ENCODE measurements at regions not wholly inside any gene's neighbourhood (a gene's known extent, or its start where the extent isn't known, plus 50 kb on each side); places are given as distances from the start of the nearest gene placed in this dataset.
"Not testable (repeated sequence)": the region's sequence is repeated elsewhere in the genome, so short reads cannot be mapped to it uniquely, and the experiment has no call there.

DNA sequence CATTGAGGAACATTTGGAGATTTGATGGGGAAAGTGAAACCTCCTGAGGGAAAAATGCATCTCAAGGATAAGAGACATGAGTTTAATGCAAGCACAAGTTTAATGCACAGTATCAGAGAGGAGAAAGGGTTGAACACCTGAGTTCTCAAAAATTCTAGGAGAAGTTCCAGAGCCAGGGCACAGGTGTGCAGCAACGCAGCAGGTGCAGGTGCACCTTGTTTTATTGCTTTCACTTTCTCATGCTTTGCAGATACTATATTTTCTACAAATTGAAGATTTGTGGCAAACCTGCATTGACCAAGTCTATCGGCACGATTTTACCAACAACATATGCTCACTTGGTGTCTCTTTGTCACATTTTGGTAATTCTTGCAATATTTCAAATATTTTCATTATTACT lies 267.6 kb upstream of the HNRNPA3 start:
- Mint-ChIP-seq H3K36me3 (ENCODE audit: low read depth) (no peaks in the 10 kb centered on the region), H3K9me3 (no peaks in the 10 kb centered on the region), H3K27me3 (peaks cover 12% of the 10 kb centered on the region), H3K4me1 (peaks cover 3% of the 10 kb centered on the region), H3K27ac (no peak overlapping the region), H3K4me3 (no peak overlapping the region)
- DNase-seq = no peak
- intact Hi-C loops (cut with micrococcal nuclease) = no loop called here

DNA sequence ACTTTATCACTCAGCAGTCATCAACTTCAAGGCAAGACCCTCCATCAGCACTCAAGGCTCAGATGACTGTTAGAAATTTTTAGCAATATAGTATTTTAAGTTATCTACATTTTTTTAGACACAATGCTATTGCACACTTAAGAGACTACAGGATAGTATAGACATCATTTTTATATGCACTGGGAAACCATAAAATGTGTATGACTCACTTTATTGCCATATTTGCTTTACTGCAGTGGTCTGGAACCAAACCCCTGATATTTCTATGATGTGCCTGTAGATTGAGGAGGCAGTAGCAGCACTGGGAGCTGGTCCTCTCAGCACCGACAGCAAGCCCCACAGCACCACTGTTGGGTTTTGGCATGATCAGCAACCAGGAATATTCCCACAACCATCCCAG lies 264.8 kb upstream of the HNRNPA3 start:
- intact Hi-C loops (cut with micrococcal nuclease) = no loop called here
- Mint-ChIP-seq H3K27me3 (peaks cover 7% of the 10 kb centered on the region), H3K36me3 (ENCODE audit: low read depth) (no peaks in the 10 kb centered on the region), H3K27ac (no peak overlapping the region), H3K4me1 (no peaks in the 10 kb centered on the region), H3K4me3 (no peak overlapping the region), H3K9me3 (peaks cover 5% of the 10 kb centered on the region)
- no peak for DNase-seq

DNA sequence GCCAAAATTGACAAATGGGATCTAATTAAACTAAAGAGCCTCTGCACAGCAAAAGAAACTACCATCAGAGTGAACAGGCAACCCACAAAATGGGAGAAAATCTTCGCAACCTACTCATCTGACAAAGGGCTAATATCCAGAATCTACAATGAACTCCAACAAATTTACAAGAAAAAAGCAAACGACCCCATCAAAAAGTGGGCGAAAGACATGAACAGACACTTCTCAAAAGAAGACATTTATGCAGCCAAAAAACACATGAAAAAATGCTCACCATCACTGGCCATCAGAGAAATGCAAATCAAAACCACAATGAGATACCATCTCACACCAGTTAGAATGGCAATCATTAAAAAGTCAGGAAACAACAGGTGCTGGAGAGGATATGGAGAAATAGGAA lies 261.4 kb upstream of the HNRNPA3 start:
- H3K36me3 Mint-ChIP-seq (ENCODE audit: low read depth); intact Hi-C loops (cut with micrococcal nuclease): not testable (repeated sequence)

DNA sequence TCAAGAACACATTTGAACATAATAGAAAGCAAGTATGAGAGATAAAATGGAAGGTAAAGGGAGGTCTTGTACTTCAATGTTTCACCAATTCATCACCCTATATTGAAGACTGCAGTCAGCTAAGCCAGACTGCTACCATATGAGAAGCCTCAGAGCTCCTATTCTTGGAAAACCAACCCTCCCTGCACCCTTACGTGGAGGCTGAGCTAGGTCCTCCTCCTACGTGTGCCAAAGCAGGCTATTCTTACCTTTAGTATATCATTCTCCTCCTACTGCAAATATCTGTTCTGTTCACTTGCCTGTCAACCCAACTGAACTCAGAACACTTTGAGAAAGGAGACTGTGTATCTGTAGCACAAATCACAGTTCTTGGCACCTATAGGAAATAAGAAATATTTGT lies 255.8 kb upstream of the HNRNPA3 start:
- H3K27ac Mint-ChIP-seq = no peak overlapping the region
- no peak for DNase-seq
- H3K27me3 Mint-ChIP-seq = peaks cover 39% of the 10 kb centered on the region
- no peaks in the 10 kb centered on the region for H3K4me1 Mint-ChIP-seq
- no peak overlapping the region for H3K4me3 Mint-ChIP-seq
- H3K9me3 Mint-ChIP-seq = no peaks in the 10 kb centered on the region
- H3K36me3 Mint-ChIP-seq (ENCODE audit: low read depth) = no peaks in the 10 kb centered on the region
- intact Hi-C loops (cut with micrococcal nuclease) = no loop called here

More for the DNA sequence above, 261.4 kb upstream of the HNRNPA3 start:
- H3K4me1 Mint-ChIP-seq, DNase-seq, H3K4me3 Mint-ChIP-seq, H3K9me3 Mint-ChIP-seq, H3K27ac Mint-ChIP-seq: not testable (repeated sequence)
- H3K27me3 Mint-ChIP-seq = peaks cover 20% of the 10 kb centered on the region

DNA sequence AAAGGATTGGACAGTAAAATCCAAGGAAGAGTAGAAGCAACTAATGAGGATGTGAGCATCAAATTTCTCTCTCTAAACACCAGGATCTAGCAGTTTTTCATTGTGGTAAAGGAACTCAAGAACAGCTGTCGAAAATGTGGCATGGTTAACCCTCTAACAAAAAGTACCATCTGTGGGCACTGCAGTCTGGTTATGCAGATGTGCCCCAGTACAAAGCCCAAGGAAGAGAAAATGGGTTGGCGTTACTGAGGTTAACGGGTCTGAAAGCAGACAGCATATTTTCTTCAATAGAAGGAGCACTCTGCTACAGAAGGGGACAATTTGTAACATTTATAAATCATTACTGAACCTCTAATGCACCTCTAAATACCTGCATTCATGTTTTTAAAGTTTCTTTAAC lies 253.0 kb upstream of the HNRNPA3 start:
- DNase-seq = no peak
- no peak overlapping the region for H3K4me3 Mint-ChIP-seq
- no peaks in the 10 kb centered on the region for H3K9me3 Mint-ChIP-seq
- H3K27me3 Mint-ChIP-seq = peaks cover 49% of the 10 kb centered on the region
- intact Hi-C loops (cut with micrococcal nuclease) = no loop called here
- no peaks in the 10 kb centered on the region for H3K36me3 Mint-ChIP-seq (ENCODE audit: low read depth)
- H3K27ac Mint-ChIP-seq = no peak overlapping the region
- no peaks in the 10 kb centered on the region for H3K4me1 Mint-ChIP-seq

DNA sequence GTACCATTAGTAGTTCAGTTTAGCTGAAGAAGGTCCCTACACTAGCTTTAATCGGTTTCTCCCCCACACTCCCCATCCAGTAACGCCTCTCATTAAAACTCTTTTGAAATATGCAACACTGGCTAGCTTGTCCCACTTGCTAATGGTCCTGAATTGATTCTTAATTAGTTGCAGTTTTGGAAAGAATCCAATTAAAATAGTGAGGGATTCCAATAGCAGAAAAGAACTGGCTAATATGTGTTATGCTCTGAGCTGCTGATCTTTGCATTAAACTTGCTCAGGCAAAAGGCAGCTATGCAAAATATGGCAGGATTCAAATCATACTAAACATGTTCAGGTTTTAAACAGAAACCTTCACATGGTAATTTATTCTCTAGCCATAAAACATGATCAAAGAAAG lies 252.5 kb upstream of the HNRNPA3 start:
- intact Hi-C loops (cut with micrococcal nuclease) = no loop called here
- Mint-ChIP-seq H3K9me3 (no peaks in the 10 kb centered on the region), H3K4me1 (no peaks in the 10 kb centered on the region), H3K27ac (no peak overlapping the region), H3K36me3 (ENCODE audit: low read depth) (no peaks in the 10 kb centered on the region), H3K4me3 (no peak overlapping the region), H3K27me3 (peaks cover 50% of the 10 kb centered on the region)
- DNase-seq = no peak

DNA sequence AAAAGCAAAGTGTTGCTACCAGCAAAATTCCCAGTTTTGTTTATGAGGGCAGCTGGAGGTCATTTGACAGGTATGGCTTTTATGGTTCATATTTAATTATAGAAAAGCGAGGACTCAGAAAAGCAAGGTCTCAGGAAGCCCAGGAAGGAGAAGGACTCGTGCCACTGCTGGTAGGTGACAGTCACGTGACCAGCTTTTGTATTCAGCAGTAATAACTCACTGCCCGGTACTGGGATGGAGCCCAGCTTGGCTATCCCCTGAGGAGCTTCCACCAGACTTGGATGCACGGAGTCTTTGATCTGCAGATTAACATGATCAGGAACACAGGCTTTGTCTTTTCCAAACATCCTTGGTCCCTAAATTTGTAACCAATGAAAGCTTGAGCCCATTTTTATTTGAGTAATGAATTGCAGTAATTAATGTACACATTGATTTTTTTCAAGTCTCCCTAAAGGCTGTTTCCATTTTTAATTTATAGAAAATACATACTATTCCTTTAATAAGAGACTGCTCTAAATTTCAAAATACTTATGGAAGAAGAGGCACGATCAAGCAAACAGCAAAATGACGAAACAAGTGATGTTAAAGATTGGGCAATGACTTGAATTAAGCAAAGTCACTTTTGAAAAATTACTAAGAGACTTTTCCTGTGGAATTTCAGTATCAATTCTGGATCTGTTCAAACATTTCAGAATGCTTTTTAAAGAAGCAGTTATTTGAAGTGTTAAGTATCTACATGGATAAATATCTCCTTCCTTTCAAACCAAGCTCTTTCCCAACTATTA lies 251.7 kb upstream of the HNRNPA3 start:
- no peak for DNase-seq
- Mint-ChIP-seq H3K27ac (no peak overlapping the region), H3K4me1 (no peaks in the 10 kb centered on the region), H3K27me3 (peaks cover 50% of the 10 kb centered on the region), H3K36me3 (ENCODE audit: low read depth) (no peaks in the 10 kb centered on the region), H3K9me3 (no peaks in the 10 kb centered on the region), H3K4me3 (no peak overlapping the region)
- intact Hi-C loops (cut with micrococcal nuclease) = no loop called here

DNA sequence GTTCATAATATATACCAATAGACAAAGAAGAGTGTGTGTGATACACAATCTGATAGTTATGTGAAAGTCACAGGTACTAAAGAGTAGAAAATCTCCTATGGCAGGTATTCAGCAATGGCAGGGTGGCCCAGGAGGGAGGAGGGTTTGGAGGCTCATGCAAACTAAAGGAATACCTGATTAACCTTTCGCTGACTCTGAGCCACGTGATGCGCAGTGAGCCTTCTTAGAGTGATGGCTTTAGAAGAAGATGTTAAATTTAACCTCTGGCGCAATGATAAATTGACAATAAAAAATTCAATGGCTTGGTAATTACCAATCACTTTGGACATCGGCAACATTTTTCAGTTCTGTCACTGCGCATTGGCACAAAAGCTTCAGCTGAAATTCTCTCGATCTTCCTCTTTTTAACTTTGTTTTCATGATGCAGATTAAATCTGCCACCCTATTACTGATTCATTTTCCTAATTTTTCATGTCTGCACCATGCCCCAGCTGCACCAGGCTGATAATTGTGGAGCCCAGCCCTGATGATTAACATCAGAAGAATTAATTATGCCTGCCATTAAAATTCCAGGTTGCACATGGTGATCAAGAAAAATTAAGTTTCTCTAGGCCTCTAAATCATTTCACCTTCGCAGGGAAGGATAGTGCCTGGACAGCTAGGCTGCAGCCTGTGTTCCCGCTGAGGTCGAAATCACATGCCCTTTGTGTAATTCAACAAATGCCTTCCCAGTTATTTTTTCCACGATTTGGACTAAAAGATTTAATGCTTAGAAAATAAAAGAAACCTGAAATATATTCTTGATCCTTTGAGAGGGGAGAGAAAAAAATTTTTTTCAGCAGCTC lies 250.6 kb upstream of the HNRNPA3 start:
- intact Hi-C loops (cut with micrococcal nuclease) = no loop called here
- H3K27ac Mint-ChIP-seq = no peak overlapping the region
- no peaks in the 10 kb centered on the region for H3K4me1 Mint-ChIP-seq
- no peak overlapping the region for H3K4me3 Mint-ChIP-seq
- H3K9me3 Mint-ChIP-seq = no peaks in the 10 kb centered on the region
- no peaks in the 10 kb centered on the region for H3K36me3 Mint-ChIP-seq (ENCODE audit: low read depth)
- no peak for DNase-seq
- peaks cover 52% of the 10 kb centered on the region for H3K27me3 Mint-ChIP-seq

DNA sequence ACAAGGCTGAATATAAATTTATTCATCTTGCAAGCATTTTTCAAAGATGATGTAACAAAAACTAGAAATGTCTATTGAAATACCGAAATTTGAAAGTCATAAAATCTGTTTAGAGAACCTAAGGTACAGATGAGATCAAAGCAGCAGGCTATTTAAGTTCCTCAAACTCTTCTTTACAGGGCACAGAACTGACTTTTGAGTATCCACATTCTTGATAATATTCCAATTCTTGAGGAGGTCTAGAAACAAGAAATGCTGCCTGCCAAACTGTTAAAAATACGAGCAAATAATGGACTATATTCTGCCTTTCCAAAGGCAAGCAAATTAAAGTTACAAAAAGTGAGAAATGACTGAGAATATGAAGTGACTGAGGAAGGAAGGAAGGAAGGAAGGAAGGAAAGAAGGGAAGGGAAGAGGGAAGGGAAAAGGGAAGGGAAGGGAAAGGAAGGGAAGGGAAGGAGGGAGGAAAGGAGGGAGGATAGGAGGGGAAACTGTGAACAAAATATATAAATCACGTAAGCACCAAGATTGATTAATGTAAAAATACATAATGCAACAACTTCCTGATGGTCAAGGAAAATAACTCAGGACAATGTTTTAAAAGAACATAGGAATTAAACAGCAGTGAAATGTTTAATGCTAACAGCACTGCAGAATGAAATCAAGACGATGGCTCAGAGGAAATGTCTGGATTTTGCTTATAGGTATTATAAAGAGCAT lies 248.9 kb upstream of the HNRNPA3 start:
- H3K27me3 Mint-ChIP-seq = peaks cover 52% of the 10 kb centered on the region
- H3K27ac Mint-ChIP-seq = no peak overlapping the region
- H3K9me3 Mint-ChIP-seq = no peaks in the 10 kb centered on the region
- intact Hi-C loops (cut with micrococcal nuclease) = no loop called here
- H3K4me3 Mint-ChIP-seq = no peak overlapping the region
- H3K4me1 Mint-ChIP-seq = no peaks in the 10 kb centered on the region
- no peak for DNase-seq
- H3K36me3 Mint-ChIP-seq (ENCODE audit: low read depth) = no peaks in the 10 kb centered on the region

DNA sequence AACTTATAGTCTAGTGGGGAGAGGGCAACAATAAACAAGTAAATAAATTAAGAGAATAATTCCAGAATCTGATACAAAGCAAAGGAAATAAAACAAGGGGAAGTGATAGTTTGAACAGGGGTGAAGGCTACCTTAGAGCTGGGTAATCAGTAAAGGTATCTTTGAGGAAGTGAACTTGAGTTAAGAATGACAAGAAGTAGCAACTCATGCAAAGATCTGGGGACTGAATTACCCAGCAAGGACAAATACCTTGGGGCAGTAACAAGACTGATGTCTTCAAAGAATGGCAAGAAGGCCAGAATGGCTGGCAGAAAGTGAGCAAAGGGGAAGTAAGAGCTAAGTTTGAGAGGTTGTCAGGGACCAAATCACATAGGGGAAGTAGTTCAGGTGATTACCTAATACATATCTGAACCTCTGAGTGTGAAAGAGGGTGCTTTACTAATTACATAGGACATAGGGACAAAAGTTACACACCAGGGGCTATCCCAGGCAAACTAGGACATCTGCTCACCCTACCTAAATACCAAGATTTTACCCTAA lies 244.6 kb upstream of the HNRNPA3 start:
- H3K36me3 Mint-ChIP-seq (ENCODE audit: low read depth) = no peaks in the 10 kb centered on the region
- no peak for DNase-seq
- H3K27ac Mint-ChIP-seq = no peak overlapping the region
- intact Hi-C loops (cut with micrococcal nuclease) = no loop called here
- H3K4me3 Mint-ChIP-seq = no peak overlapping the region
- H3K4me1 Mint-ChIP-seq = no peaks in the 10 kb centered on the region
- H3K9me3 Mint-ChIP-seq = no peaks in the 10 kb centered on the region
- peaks cover 46% of the 10 kb centered on the region for H3K27me3 Mint-ChIP-seq

DNA sequence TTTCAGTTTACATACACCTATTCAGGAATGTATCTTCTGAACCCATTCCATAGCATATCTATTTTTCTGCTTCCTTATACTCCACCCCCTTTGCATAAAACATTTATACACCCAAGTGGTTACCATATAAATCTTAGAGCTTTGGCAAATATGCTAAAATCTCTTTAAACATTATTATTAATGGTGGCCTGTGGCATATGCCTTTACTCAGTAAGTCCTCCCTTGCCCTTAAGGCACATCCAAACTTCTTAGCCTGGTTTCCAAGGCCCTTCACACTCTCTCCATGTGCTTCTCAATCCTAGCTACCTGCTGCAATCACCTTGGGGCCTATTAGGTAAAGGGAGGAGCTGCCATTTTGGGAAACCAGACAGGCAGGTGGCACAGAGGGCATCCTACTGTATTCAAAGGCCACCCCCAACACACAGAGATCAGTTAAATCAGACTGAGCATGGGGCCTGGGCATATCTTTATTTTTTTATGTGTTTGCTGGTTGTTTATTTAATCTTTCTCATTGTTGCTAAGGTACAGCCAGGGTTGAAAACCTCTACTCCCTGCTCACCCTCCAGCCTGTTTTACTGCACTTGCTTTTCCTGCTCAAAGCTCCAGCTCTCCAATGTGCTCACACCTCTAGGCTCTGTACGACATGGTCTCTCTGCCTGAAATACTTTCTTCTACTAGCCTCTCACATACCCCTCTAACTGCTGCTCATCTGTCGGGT lies 242.8 kb upstream of the HNRNPA3 start:
- Mint-ChIP-seq H3K4me3 (no peak overlapping the region), H3K4me1 (no peaks in the 10 kb centered on the region), H3K9me3 (no peaks in the 10 kb centered on the region), H3K36me3 (ENCODE audit: low read depth) (no peaks in the 10 kb centered on the region), H3K27ac (no peak overlapping the region), H3K27me3 (peaks cover 47% of the 10 kb centered on the region)
- intact Hi-C loops (cut with micrococcal nuclease) = no loop called here
- DNase-seq = no peak

DNA sequence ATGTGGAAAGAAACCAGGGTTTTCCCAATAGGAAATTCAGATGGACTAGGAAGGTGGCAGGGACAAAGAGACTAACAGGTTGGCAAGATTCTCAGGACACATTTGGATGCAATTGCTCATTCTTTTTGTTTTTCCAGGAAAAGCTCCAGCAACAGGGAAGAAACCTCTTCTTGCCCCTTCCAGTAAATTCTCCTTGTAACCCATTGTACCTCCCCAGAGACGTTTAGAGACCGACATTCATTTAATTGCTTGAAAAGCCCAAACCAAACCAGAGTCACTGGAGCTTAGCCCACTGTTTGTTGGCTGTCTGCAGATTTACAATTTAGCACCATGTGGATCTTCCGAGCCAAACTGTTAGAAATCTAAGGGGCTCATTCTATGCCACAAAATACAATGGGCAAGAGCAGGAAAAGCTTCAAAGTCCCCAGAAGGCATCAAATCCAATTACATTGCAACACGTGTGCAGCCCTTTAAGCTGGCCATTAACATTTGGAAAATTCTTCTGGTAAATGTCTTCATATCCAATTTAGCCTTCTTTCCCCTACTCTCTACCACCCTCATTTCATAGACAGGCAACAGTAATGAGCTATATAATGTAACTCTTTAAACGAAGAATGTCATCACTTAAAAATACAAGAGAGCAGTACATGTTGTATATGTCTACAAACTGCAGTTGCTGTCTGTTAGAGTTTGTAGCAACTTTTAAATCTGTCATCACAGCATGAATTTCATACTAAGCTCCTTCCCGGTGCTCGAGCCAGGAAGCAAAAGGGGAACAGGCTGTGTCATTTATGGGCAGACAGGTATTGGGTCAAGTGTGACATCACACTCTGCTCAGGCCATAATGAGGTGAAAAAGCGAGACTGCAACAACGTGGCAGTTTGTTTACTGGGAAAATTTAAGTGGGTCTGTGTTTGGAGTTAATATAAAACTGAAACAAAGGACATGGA lies 235.6 kb upstream of the HNRNPA3 start:
- H3K36me3 Mint-ChIP-seq (ENCODE audit: low read depth) = no peaks in the 10 kb centered on the region

More for the DNA sequence above, 235.6 kb upstream of the HNRNPA3 start:
- Mint-ChIP-seq H3K4me3 (no peak overlapping the region), H3K27me3 (peaks cover 35% of the 10 kb centered on the region), H3K4me1 (no peaks in the 10 kb centered on the region), H3K9me3 (no peaks in the 10 kb centered on the region), H3K27ac (no peak overlapping the region)
- no peak for DNase-seq
- intact Hi-C loops (cut with micrococcal nuclease) = no loop called here

All from activated CD4-positive, alpha-beta T cell treated with anti-CD3 and anti-CD28 coated beads, Interleukin-2, amount 10 ng/mL, durations not matched to agents 24 days and 14 days (primary cell).